ENCODE measurements at regions not wholly inside any gene's neighbourhood (a gene's known extent, or its start where the extent isn't known, plus 50 kb on each side); places are given as distances from the start of the nearest gene placed in this dataset.

- no peak for DNase-seq (ENCODE audit: low spot score)
Measured at GRCh38 chr10:31583293-31583692, 264.3 kb downstream of the ZEB1 start.

- no peak for DNase-seq (ENCODE audit: low spot score)
Measured at GRCh38 chr10:31582365-31583052, 263.5 kb downstream of the ZEB1 start.

DNA sequence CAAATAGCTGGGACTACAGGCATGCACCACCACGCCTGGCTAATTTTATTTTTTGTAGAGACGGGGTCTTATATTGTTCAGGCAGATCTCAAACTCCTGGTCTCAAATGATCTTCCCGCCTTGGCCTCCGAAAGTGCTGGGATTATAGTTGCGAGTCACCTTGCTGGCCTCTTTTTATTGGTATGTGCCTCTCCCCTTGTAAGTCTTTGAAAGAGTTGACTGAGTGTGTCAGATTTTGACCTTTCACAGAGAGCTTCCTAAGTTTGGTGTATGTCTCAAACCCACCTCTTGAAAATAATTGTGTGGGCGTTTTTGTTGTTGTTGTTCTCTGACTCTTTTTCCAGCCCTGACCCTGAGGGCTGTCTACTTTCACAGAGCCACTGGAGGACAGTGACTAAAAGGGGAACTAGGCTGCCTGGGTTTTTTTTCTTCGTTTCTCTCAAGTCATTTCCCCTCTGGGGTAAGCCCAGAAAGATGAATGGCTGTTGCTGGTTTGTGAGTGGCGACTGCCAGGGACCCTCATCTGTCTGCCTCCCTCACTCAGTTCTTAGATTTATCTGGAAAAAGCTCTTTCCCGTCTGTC is 262.8 kb downstream of the ZEB1 start:
- no peak for DNase-seq (ENCODE audit: low spot score)

GRCh38 chr10:31580646-31581045 is 261.6 kb downstream of the ZEB1 start:
- no peak for DNase-seq (ENCODE audit: low spot score)
